NCI-H446 (cell line): ENCODE measurements at regions not wholly inside any gene's neighbourhood (a gene's known extent, or its start where the extent isn't known, plus 50 kb on each side); places are given as distances from the start of the nearest gene placed in this dataset.
"Not testable (repeated sequence)": the region's sequence is repeated elsewhere in the genome, so short reads cannot be mapped to it uniquely, and the experiment has no call there.

ENCODE experiments used
- DNase-seq, 2 experiments: peaks; one replicate each; lab custom pipeline; 2025; lab: John Stamatoyannopoulos, UW

GRCh38 chr10:5268743-5269142 is 72.1 kb downstream of the AKR1C4 start:
- no peak for DNase-seq

- no peak for DNase-seq
These were observed 73.2 kb downstream of the AKR1C4 start for GRCh38 chr10:5269791-5270190.

DNA sequence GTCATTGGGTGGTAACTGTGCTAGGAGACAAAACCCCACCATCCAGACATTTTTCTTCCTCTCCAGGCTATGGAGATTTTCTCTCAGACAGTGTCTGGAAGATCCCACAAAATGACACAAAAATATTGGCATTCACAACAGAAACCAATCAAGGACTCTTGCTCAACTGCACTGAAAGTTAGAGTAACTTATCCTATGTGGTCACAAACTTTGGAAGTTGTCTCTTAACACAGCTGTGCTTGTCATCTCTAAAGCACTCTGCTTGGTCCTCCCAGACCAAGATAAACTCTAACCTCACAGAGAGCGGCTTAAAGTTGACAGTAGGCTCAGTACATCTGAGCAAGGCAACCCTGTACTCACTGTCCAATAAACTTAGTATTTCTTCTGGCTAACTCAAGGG is 74.9 kb downstream of the AKR1C4 start:
- no peak for DNase-seq

GRCh38 chr10:5272065-5272803 is 75.6 kb downstream of the AKR1C4 start:
- no peak for DNase-seq

DNA sequence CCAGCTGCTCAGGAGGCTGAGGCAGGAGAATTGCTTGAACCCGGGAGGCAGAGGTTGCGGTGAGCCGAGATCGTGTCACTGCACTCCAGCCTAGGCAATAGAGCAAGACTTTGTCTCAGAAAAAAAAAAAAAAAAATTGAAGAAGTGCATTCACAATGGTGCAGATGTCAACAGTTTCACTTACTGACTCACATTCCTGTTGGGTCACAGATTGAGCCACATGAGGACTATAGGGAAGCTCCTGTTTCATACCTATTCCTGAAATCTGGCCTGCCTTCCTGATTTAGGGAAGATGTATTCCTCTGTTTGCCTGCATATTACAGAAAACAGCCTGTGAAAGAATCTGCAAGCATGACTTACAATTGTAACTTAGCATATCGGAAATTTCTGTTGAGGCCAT is 78.2 kb downstream of the AKR1C4 start:
- no peak for DNase-seq

- DNase-seq, result no peak
These were observed 83.4 kb upstream of the UCN3 start for GRCh38 chr10:5281356-5281755.

GRCh38 chr10:5282137-5282536 is 82.6 kb upstream of the UCN3 start:
- DNase-seq, result no peak

- peak in 1 of 2 experiments; percentile 23 for DNase-seq
These were observed 81.2 kb upstream of the UCN3 start for GRCh38 chr10:5283305-5284158.

- no peak for DNase-seq
These were observed 80.3 kb upstream of the UCN3 start for GRCh38 chr10:5284311-5285057.

- no peak for DNase-seq
These were observed 79.6 kb upstream of the UCN3 start for GRCh38 chr10:5285186-5285585.

GRCh38 chr10:5288359-5288758 is 76.4 kb upstream of the UCN3 start:
- no peak for DNase-seq

DNA sequence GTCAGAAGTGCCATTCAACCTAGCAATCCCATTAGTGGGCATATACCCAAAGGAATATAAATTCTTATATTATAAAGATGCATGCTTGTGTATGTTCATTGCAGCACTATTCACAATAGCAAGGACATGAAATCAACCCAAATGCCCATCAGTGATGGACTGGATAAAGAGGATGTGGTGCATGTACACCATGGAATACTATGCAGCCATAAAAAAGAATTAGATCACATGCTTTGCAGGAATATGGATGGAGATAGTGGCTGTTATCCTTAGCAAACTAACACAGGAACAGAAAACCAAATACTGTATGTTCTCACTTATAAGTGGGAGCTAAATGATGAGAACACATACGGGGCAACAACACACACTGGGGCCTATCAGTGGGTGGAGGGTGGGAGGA is 75.5 kb upstream of the UCN3 start:
- DNase-seq, result not testable (repeated sequence)

DNA sequence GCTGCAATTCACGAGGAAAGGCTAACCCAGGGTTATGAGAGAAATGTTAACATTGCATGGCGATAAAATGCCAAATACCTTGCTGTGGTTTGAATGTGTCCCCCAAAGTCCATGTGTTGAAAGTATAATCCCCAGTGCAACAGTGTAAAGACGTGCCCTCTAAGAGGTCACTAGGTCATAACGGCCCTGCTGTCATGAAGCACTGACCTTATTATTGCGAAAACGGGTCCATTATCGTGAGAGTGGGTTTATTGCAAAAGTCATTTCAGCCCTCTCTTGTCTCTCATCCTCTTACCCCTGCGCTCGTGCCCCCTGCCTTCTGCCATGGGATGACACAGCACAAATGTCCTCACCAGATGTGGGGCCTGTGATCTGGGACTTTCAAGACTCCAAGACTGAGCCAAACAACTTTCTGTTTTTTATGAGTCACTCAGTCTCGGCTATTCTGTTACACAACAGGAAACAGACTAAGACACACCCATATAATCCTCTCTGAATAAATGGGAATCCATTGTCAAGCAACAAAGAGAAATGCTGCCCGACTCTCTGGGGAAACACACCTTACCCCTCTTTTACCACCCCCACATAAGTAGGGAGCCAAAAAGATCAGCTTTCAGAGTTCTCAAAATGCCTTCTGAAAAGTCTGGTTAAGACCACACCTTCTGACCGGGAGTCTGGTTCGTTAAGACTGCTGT is 73.1 kb upstream of the UCN3 start:
- no peak for DNase-seq

- no peak for DNase-seq
These were observed 72.5 kb upstream of the UCN3 start for GRCh38 chr10:5292196-5292735.

GRCh38 chr10:5292970-5293369 is 71.8 kb upstream of the UCN3 start:
- DNase-seq, result not testable (repeated sequence)

DNA sequence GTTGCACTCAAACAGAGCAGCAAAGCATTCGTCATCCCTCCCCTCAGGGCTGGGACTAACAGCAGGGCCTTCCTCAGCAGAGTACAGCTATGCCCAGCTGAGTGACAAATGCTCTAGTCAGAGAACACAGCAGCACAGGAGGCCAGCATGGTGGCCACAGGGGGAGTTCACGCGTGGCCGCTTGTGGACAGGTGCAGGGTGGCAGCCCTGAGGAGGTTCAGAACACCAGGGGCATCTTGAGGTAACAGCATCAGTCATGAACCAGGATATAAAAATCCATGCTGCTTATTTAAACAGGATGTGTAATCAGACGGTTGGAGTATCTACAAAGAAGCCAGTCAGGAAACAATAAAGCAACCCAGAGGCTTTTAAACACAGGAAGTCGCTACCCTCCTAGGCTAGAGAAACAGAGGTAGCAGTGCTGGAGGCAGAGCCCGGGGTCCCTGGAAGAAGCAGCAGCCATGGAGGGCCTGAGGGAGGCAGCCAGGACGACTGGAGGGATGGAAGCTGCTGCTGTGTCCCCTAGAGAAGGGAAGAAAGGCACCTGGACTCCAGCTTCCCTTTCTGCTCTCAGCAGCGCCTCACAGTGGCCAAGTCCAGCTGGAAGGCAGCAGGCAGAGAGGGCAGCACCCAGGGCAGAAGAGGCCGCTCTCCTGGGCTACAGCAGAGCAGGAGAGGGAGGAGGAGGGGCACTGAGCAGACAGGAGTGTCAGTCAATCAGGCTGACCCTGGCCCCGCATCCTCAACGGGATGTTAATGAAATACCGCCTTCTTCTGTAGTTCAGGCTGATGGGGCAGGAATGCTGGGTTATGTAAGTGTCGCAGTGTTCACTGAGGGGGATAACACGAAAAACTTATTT is 70.8 kb upstream of the UCN3 start:
- no peak for DNase-seq

DNA sequence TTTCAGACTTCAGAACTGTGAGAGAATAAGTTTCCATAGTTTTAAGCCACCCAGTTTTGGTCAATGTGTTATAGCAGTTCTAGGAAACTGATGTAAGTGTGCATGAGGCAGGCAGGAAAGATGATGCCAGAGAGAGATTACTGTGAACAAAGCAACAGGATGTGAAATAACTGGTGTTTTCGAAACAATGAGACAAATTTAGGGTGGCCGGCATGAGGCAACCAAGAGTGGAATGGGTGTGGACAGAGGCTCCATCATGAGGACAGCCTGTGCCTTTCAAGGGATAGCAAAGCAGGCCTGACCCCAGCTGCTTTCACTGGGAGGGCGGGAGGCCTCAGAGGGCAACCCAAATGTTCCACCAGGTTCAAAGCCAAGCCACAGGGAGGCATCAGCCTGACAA is 67.3 kb upstream of the UCN3 start:
- DNase-seq, result no peak

DNA sequence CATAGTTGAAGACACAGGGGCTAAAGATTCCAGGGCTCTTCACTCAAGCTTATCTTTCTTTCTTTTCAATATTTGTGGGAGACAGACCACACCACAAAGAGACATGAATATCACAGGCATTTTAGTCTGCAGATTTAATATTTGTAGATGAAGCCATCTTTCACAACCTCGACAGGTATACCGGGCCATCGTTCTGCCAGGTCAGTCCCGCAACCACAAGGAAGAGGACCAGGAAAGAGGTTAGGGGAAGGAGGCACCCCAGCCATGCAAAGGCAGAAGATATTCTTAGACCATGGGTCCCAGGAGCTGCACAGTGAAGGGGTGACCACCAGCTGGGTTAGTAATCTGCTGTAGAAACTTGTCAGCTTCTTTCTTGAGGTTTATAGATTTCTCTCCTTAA is 66.8 kb upstream of the UCN3 start:
- no peak for DNase-seq

GRCh38 chr10:5299950-5300349 is 64.8 kb upstream of the UCN3 start:
- no peak for DNase-seq

DNA sequence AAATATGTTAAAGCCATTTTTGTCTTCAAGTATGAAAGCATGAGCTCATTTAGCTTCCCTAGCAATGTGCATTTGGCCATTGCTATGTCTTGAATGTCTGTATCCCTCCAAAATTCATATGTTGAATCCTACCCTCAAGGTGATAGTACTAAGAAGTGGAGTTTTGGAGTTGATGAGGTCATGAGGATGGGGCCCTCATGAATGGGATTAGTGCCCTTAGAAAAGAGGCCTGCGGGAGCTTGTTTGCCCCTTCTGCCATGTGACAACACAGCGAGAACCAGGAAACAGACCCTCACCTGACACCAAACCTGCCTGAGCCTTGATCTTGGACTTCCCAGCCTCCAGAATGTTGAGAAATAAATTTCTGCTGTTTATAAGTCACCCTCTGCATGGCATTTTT is 61.3 kb upstream of the UCN3 start:
- no peak for DNase-seq

DNA sequence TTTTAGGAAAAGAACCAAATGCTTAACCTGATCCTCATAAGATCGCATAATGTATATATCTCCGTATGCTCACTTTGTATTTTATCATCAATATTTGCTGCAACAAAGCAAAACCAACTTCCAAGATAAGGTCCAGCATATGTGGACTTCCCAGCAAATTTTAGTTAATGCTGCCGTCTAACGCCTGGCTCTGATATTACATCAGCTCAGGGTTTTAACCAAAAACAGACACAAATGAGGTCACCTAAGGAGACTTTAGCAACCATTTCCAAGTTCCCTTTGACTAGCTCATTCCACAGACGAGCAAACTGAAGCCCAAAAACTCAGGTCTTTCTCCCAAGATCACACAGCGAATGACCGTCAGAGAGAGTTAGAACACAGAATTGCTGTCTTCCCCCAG is 59.4 kb upstream of the UCN3 start:
- no peak for DNase-seq
